ENCODE measurements at regions not wholly inside any gene's neighbourhood (a gene's known extent, or its start where the extent isn't known, plus 50 kb on each side); places are given as distances from the start of the nearest gene placed in this dataset.
"Not testable (repeated sequence)": the region's sequence is repeated elsewhere in the genome, so short reads cannot be mapped to it uniquely, and the experiment has no call there.

- no peak for FAIRE-seq
Measured at GRCh38 chr11:49442669-49443068, 234.3 kb upstream of the FOLH1 start.

GRCh38 chr11:49439901-49440300 is 231.5 kb upstream of the FOLH1 start:
- not testable (repeated sequence) for FAIRE-seq

GRCh38 chr11:49434308-49434707 is 225.9 kb upstream of the FOLH1 start:
- not testable (repeated sequence) for FAIRE-seq

- FAIRE-seq = no peak
Measured at GRCh38 chr11:49432242-49432848, 223.9 kb upstream of the FOLH1 start.

DNA sequence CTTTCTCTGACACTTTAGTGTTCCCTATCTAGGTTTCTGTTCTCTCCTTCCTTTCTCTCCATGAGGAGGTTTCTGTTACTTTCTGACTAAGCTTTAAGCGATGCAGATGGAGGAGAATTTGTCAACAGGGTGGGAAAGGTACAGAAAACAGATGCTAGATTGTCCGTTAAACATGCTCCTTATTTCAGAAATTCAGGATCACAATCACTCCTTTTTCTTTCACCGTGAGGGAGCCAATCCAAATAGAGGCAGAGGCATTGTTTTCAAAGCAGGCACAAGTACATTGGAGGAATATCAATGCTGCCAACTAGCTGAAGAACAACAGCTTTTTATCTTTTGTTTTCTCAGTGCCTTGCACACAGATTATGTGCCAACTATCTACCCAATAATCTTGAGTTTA is 215.7 kb upstream of the FOLH1 start:
- FAIRE-seq = no peak

DNA sequence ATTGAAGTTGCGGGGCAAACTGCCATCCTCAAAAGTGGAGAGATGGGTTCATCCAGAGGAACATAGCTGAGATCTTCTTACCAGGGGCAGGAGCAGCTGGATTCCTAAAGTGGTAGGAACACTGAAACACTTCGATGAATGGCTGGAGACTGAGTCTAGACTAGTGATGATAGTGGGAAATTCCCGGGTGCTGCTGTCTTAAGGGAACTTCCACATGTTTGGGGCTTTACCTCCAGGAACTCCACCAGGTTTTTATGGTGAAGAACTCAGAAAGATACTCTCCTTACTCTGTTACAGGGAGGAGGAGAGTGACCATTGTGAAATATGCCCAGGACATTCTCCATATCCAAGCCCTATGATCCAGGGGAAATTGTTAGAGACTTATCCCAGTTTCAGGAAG is 210.5 kb upstream of the FOLH1 start:
- not testable (repeated sequence) for FAIRE-seq

DNA sequence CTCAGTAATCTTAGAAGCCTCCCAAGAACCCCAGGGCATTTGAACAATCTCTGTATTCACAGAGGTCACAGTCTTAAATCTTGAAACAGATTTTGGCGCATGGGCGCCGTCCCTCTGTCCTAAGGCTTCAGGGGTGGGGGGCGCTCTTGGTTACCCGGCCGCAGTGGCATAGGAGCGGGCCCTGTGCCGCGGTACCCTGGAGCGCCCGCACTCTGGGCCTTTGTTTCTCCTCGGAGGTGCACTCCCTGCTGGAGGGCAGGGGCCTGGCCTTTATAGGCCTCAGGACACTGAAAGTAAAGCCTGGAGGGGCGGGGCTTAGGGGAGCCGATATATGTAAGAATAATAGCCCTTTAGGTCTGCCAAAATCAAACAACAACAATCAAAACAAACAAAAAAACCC is 197.3 kb upstream of the FOLH1 start:
- FAIRE-seq = no peak

GRCh38 chr11:49395789-49396188 is 187.4 kb upstream of the FOLH1 start:
- not testable (repeated sequence) for FAIRE-seq

- FAIRE-seq = not testable (repeated sequence)
Measured at GRCh38 chr11:49390362-49390761, 182.0 kb upstream of the FOLH1 start.

- not testable (repeated sequence) for FAIRE-seq
Measured at GRCh38 chr11:49389149-49389548, 180.7 kb upstream of the FOLH1 start.

- not testable (repeated sequence) for FAIRE-seq
Measured at GRCh38 chr11:49384371-49384770, 176.0 kb upstream of the FOLH1 start.

- no peak for FAIRE-seq
Measured at GRCh38 chr11:49377978-49378377, 169.6 kb upstream of the FOLH1 start.

- not testable (repeated sequence) for FAIRE-seq
Measured at GRCh38 chr11:49373866-49374265, 165.5 kb upstream of the FOLH1 start.

GRCh38 chr11:49373385-49373784 is 165.0 kb upstream of the FOLH1 start:
- FAIRE-seq = peak; percentile 79

- peak; percentile 65 for FAIRE-seq
Measured at GRCh38 chr11:49372137-49372536, 163.7 kb upstream of the FOLH1 start.

DNA sequence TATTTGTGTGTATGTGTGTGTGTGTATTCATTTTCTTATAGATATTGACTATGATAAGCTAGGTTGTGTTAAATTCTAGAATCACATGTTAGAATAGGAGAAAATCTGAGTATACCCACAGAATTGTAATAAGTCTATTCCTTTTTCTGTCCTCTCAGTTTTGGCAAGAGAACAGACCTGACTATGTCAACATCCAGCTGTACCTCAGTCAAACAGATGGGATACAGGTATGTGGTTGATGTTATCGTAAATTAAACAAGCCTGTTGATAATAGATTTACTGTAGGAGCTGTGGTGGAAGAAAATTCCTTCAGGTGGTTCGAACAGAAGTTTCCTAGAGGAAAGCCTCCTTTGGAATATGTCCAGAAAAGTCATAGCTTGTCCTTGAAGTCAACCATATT is 160.2 kb upstream of the FOLH1 start:
- not testable (repeated sequence) for FAIRE-seq

- not testable (repeated sequence) for FAIRE-seq
Measured at GRCh38 chr11:49365375-49365774, 157.0 kb upstream of the FOLH1 start.

DNA sequence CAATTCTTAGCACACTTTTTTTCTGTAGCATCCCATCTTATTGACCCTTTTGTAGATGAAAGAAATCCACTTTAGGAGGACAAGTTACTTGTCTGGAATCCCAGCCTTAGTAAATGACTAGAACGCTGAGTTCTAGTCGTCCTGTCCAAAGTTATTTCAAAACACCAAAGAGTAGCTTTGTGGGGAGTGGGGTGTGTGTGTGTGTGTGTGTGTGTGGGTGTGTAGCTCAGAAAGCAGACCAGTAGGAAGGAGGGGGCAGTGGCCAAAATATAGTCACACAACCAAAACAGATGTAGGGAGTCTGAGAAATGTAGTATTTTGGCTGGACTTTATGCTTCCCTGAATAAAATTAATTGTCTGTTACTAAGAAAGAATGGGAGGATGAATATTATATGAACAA is 154.6 kb upstream of the FOLH1 start:
- FAIRE-seq = not testable (repeated sequence)

- FAIRE-seq = not testable (repeated sequence)
Measured at GRCh38 chr11:49354536-49354935, 146.1 kb upstream of the FOLH1 start.

DNA sequence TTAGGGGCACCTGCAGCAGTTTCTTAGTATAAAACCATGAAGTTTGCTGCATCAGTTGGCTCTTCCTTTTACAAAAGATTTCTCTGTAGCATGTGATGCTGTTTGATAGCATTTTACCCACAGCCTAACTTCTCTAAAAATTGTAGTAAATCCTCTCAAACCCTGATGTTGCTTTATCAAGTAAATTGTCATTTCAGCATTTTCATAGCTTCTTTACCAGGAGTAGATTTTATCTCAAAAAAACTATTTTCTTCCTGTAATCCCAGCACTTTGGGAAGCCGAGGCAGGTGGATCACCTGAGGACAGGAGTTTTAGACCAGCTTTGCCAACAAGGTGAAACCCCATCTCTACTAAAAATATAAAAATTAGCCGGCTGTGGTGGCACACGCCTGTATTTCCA is 144.5 kb upstream of the FOLH1 start:
- not testable (repeated sequence) for FAIRE-seq

DNA sequence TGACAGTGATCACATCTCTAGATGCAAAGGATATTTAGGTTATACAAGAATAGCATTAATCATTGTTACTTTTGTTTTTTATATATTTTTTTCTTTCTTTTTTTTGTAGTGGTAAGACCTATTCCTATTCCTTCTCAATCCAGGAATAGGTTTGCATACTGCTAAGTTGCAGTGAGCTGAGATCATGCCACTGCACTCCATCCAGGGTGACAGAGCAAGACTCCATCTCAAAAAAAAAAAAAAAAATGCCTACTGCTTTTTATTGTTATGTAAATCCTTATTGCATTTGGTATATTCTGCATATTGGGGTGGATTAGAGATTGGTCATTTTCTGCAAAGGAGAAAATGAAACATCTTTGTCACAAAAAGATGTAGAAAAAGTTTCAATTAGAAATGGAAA is 138.2 kb upstream of the FOLH1 start:
- not testable (repeated sequence) for FAIRE-seq

GRCh38 chr11:49328485-49329186 is 120.2 kb upstream of the FOLH1 start:
- not testable (repeated sequence) for FAIRE-seq

DNA sequence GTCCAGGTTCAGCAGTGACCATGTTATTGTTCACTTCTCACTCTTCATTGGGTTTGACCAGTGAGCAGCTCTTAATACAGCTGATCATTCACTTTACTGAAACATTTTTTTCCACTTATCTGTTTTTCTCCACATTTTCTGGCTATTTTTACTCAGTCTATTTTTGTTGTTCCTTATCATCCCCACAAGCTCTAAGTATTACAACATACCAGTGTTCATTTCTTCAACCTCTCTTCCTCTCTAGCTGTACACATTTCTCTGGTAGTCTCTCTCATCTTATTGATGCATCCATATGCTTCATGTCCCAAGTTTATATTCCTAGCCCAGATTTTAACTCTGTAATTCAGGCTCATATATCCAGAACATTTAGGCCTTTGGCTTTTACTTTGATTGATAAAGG is 119.4 kb upstream of the FOLH1 start:
- FAIRE-seq = not testable (repeated sequence)

DNA sequence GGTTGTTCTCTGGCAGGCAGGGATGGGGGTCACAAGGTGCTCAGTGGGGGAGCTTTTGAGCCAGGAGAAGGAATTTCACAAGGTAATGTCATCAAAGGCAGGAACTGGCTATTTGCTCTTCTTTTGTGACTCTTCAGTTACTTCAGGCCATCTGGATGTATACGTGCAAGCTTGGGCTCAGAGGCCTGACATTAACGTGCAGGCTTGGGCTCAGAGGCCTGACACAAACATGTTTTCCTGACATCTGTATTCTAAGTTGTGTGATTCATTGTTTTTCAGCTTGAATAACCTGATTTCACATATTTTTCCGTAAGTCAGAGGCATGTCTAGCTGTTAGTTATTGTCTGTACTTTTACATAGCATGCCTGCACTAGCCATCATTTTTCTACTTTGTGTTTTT is 118.2 kb upstream of the FOLH1 start:
- FAIRE-seq = not testable (repeated sequence)

DNA sequence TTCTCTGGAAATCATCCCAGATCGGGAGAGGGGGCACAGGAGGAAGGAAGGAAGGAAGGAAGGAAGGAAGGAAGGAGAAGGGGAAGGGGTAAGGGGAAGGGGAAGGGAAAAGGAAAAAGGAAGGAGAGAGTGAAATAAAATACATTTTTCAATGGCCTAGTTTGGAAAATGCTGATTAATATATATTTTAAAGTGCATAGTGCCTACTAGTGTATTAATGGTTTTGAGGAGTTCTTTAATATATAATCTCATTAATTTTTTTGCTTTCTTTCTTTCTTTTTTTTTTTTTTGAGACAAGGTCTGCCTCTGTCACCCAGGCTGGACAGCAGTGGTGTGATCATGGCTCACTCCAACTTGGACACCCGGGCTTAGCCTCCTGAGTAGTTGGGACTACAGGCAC is 107.8 kb upstream of the FOLH1 start:
- no peak for FAIRE-seq
